GM18867 (cell line): ENCODE measurements at regions not wholly inside any gene's neighbourhood (a gene's known extent, or its start where the extent isn't known, plus 50 kb on each side); places are given as distances from the start of the nearest gene placed in this dataset.

ENCODE experiments used
- ATAC-seq: cut with Tn5 transposase; IDR thresholded peaks from one replicate; pipeline ENCODE4 v1.9.1; 2021; ENCODE audit warnings: mild to moderate bottlenecking, moderate library complexity; ENCODE audit not compliant: unreplicated experiment

DNA sequence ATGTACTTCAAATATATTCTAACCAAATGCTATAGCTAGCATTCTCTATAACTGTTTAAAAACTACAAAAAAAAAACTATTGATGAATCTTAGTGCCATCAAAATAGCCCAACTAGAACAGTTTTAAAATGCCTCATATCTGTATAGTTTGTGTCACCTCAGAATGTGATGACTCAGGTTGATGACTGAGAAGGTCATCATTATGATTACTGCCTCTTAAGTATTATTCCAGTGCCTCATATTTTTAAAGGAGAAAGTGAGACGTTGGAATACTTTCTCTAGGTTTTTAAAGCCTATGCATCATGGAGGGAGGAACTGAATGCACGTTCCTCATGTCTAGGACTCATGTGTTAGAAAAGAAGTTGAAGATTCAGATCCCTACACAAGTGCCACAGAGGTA, 88.2 kb downstream of the TMA16 start:
- no peak for ATAC-seq

DNA sequence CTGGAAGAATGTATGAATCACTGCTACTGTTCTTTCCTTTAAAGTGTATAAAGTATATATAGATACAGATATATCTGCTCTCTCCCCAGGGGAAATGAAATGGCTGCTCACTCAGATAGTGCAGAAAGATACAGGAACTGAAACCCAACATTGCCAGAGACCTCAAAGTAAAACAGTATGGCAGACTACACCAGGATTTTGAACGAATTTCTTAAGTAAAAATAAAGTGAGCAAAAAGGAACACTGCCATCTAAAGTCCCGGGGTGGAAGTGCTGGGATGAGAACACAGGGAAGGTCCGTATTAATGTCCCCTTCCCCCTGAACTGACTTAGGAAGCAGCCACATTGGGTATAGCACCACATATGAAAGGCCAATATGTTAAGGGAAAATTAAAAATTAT, 93.4 kb downstream of the TMA16 start:
- ATAC-seq = peak; percentile 42

DNA sequence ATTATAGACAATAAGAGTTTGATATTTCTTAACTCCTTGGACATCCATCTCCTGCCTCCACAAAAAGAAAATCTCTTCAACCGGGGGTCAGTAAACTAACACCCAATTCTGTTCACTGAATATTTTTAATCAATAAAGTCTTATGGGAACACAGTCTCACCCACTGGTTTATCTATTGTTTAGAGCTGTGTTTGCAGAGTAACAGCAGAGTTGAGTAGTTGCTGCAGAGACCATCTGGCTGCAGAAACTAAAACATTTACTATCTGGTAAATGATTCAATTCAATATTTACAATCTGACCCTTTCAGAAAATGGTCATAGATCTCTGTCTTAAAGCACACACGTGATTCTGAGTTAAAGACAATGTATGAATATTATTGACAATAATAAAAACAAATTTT, 94.0 kb downstream of the TMA16 start:
- ATAC-seq = no peak

DNA sequence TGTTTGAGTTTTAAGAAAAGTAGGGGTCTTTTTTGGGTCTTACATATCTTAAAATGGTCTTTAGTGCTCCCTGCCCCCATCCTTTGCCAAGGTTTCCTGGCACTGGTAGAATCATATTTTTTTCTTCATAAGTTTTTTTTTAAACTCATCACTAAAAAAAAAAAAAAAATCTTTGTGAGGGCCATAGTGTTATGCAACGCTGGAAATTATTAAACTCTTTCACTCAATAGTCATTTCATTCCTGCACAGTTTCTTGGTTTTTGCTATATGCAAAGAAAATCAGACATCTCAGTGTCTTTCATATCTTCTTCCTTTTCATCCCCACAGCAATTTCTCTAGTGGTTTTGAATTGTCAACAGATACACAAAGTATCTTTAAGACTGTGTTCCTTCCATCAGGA, 95.6 kb downstream of the TMA16 start:
- peak; percentile 37 for ATAC-seq

DNA sequence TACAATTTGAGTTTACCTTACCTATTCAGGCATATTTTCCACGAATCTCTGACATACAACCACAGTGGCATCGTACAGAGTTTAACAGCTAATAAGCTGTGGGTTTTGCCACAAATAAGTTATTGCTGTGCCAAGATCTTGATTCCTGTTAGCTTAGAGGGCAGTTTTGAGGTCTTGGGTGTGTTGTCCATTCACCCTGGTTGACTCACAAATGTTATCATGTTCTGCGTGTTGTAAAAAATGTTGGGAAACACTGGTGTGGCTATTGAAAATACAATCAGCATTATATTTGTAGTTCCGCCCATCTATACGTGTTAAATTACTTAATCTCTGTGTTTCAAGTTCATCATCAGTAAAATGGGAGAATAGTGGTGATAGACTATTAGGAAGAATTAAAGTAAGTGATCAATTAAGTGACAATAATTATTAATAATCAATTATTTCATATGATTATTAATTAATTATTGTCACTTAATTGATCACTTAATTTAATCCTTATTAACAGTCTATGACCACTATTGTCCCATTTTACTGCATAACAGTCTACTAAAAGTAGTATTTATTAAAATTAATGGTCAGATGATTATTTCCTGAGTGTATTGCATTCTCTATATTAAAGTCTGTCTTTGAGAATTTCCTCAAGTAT, 96.3 kb downstream of the TMA16 start:
- no peak for ATAC-seq

DNA sequence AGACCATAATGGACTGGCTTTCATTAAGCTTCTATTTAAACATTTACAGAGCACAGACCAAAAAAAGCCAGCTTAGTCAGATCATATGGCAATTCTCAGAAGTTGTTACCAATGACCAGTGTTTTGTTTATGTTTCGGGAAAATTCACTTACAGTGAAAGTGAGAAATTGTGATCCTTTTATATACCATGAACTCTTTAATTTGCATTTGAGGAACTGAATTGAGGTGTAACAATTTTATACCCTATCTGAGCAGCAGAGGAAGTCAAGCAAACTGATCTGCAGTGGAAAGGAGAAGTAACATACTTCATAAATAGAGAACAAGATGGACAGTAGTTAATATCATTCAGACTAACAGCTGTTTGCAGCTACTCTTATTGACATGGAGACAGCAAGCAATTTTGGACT, 97.1 kb downstream of the TMA16 start:
- ATAC-seq = peak; percentile 90

DNA sequence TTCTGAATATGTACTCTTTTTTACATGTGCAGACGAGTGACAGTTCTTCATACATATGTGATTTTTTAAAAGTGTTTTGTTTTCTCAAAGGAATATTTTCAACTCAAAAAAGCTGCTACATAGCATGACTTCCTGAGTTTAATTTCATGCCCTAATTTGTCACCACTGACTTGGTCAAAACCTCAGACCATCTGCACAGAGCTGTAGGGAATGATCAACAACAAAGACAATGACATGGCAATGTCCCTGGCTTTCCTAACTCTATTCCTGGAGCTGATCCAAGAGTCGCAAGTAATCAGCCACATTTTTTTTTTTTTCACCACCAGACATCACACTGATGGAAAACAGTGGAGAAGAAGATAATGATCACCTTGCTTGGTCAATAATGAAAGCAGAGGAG, 97.7 kb downstream of the TMA16 start:
- no peak for ATAC-seq

DNA sequence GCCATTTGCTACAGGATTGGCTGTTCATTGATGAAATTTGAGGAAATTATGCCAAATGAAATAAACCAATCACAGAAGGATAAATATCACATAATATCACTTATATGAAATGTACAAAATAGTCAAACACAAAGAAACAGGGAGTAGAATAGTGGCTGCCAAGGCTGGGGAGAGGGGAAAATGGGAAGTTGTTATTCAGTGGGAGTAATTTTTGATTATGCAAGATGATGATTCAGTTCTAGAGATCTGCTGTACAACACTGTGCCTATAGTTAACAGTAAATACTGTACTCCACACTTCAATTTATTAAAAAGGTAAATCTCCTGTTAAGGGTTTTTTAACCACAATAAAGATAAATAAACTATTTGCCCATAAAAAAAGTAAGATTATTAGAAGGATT, 101.1 kb downstream of the TMA16 start:
- no peak for ATAC-seq

DNA sequence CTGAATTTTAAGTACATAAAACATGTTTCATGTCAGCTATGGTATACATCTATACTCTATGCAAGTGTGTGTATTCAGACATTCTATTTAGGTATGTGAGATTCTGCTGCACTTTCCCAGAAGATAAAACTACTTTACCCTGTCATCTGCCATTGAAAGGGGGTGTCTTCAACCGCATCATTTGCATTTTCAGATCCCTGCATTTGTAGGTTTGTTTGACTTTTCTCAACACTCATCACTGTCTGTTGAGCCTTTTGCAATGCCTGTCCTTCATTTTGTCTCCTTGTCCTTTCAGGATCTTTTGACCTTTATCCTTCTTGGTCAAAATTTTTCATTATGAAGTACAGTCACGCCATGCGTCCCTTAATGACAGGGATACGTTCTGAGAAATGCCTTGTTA, 103.5 kb downstream of the TMA16 start:
- ATAC-seq = peak; percentile 76

DNA sequence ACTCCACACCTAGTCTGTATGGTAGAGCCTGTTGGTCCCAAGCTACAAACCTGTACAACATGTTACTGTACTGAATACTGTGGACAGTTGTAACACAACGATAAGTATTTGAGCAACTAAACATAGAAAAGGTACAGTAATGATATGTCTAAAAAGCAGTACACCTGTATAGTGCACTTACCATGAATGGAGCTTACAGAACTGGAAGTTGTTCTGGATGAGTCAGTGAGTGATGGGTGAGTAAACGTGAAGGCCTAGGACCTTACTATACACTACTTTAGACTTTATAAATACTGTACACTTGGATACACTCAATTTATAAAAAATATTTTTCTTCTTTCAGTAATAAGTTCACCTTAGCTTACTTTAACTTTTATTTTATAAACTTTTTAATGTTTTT, 104.0 kb downstream of the TMA16 start:
- peak; percentile 36 for ATAC-seq

DNA sequence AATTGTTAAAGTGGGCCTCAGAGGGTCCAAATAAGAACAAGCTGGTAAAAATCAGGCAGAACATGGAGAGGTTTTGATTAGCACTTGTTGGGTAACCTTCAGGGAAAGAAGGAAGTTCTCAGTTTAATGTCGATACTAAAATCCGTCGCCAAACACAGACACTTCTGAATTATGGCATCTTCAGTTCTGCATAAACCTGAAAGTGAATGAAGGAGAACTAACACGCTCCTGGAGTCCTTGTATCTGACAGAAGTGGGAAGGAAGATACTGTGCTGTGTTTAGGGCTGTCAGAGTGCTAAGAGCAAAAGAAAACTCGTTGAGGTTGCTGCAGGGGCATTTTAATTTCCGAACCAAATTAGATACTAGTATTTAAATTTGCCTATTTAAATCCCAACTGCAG, 106.2 kb downstream of the TMA16 start:
- peak; percentile 29 for ATAC-seq

DNA sequence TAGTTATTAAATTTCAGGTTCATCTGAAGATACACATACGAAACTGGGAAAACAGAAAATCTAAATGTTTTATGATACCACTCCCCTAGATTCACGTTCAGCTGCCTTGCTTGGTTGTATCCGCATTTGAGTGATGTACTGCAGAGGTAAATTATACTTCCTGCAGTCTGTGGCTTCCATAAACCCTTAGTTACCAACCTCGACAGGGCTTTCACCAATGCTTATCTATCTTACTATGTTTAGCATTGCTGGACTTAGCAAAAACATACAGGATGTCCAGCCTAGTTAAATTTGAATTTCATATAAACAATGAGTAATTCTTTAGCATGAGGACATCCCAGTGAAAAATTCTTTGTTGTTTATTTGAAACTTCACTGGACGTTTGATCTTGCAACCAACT, 108.8 kb downstream of the TMA16 start:
- ATAC-seq = no peak

DNA sequence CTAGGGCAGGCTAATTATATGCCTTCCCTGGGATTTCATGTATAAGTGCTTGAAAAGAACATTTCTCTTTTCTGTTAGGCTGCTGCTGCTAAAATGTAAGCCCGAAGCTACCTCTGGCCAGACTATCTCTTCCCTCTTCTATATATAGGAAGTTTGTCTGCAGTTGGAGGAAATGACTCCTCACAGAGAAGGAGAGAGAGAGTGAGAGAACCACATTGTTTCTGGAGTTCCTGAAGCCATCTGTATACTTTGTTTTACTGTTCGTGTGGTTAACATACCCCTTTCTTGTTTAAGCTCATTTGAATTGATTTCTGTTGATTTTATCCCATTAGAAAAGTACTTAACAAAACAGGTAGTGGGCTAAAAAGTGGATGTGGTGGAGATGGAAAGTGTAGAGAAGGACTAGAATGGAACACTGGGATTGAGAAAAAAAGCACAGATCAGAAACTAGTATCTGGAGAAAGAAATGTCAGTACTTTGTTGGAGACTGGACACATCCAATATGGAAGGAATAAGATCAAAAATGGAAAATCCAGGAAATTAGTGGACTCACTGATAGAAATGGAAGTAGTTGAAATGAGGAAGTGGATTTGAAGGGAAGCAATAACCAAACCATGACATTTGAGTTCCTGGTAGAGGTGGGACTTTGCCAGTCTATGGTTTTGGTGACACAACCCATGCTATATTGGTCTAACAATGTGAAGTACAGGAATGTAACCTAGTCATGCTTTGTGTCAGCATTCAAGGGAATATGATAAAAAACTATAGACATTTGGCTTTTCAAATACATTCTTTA, 112.6 kb downstream of the TMA16 start:
- ATAC-seq = no peak

DNA sequence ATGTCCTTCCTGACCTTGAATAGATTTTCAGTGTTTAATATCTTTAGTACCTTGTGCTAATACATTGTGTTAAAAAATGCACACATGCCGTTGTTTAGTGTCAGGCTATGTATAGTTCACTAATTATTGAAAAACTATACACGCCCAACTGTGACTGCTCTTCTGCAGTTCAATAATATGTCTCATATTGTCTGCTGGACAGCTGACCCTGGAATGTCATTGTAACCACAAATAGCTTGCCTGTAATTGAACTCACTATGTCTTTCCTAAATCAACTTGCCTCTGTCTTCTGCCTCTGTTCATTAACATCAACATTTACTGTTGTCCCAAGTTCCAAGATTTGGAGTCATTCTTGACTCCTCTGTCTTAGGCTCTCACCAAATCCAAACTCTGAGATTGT, 114.5 kb downstream of the TMA16 start:
- no peak for ATAC-seq

DNA sequence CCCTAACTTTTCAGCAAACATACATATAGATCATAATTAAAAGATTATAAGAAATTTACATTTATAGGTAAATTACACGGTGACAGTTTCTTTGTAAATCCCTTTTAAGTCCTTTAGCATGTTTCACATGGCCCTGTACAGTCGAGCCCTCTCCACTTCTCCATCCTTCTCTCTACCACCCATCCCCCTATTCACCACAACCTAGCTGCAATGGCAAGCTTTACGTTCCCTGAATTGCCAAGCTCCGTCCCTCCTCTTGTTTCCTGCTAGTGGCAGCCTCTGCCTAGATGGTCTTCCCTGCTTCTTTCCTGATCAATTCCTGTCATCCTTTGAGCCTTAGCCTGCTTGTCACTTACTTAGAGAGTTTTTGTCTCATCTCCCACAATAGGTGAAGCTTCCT, 116.2 kb downstream of the TMA16 start:
- no peak for ATAC-seq

DNA sequence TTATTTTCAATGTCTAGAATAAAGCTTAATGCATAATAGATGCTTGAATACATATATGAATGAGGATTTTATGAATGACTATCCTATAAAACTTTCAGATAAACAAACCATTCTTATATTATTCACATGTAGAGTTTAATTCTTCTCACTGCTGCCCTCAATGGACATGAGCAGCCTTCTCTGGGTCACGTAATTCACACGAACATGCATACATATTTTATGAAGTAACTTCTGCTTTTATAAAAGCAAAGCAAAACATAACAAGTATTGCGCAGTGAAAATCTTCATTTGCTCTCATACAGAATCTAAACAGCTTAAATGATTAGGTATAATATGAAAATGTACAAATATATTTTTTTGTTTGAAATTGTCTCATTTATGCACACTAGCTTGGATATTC, 116.7 kb downstream of the TMA16 start:
- ATAC-seq = no peak

DNA sequence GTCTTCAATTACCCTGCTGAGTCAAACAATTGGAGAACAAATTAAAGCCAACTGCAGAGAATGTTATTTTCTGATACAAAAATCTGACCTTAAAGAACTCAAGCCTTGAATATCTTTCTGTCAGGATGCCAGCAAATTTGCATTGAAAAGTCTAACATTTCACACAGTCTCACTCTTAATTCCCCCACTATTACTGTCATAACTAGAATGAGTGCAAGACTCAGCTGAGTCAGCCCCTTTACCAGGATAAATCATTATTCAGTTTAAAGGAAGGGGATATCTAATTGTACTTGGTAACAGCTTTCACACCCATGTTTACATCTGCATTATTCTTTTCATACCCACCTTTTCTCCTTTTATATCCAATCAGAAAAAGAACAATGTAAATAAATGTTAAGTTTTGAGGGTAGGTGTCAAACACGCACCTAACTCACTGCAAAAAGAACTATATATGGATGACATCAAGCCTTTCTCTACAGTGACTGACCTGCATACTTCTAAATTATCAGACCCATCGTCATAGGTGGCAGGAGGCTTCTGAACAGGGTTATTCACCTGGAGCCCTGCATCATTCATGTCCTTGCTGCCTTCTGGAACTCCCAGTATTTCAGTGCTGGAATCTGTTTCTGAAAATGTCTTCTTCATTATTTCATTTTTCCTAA, 117.4 kb downstream of the TMA16 start:
- ATAC-seq = peak; percentile 83

DNA sequence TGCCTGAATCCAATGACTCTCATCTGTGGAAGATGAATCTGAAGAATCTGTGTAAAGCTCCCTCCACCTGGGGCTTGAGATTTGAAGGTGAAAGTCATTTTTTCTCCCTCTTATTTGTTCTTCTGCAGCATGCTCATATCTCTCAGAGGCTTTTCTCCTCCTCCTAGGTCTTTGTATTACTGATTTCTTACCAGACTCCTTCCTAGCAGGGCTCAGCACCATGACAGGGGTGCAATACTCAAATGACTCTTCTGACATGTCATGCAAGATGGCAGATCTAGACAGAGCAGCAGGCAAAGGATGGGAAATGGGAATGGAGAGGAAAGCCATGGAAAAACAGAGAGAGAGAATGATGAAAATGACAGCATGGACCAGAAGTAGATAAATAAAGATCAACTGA, 118.3 kb downstream of the TMA16 start:
- ATAC-seq = no peak

DNA sequence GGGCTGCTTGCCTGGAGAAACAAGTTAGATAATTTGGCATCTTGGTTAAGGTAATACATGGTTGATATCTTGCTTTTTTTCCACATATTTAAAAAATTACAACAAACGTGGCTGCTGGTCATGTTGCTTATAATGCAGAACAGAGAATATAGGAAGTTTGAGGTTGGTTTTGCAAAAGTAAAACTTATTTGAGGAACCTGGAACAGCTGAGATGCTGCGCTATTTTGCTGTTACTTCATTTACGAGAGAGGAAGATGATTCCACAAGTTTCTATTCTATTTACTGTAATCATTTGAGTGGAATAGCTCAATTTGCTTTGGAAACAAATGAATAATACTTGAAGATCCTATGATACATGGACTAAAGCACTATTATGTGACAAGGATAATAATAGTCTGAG, 118.9 kb downstream of the TMA16 start:
- ATAC-seq = no peak

DNA sequence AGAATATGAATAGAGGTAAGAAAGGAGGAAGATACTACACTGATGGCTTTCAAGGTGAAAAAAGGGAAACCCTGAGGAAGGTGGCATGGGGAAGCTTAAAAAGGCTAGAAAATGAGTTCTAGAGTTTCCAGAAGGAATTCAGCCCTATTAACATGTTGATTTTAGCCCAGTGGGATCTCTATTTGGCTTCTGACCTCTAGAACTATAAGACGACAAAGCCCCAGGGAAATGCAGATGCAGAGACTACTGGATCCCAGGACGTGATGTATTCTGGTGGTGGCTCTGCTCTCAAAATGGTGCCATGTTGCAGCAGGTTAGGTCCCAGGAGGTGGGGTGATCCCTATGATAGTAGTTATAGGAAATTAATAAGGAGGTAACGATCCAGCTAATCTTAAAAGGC, 120.4 kb downstream of the TMA16 start:
- ATAC-seq = no peak

DNA sequence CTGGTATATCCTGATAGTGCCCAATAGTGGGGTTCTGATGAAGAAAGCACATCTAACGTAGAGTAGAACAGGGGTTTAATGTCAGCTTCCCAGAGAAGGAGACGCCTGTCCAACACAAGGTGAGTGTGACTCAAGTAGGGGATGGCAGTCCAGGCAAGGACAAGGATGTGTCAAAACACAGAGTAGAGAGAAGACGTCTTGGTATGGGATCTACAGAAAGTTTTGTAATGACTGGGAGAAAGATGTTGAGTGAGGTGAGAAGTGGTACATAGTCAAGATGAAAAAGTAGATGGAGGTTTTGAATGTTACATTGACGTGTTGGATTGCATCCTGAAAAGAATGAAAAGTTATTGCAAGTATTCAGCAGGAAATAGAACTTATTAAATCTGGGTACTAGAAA, 124.4 kb downstream of the TMA16 start:
- no peak for ATAC-seq

DNA sequence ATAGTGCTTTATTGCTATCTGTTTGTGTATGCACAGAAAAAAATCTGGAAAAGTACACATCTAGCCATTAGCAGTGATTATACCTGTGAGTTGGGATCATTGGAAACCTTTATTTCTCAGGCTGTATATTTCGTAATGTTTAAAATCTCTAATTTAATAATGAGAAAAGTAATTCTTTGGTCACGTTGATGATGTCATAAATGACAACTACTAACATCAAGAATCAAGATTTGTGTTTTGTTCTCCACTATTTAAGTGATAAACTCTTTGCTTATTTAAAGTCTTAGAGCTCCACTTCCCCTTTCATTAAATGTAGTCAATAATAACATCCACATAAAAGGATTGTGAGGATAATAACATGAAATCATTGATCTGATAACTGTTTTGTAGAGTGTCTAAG, 126.2 kb downstream of the TMA16 start:
- no peak for ATAC-seq
